Suprapubic skin (tissue), 4 donors: ENCODE measurements at regions not wholly inside any gene's neighbourhood (a gene's known extent, or its start where the extent isn't known, plus 50 kb on each side); places are given as distances from the start of the nearest gene placed in this dataset.

Experiments used
- DNase-seq, 2 donors: peaks; one replicate each; pipeline ENCODE4 v3.0.0-alpha.2; 2019; ENCODE audit warnings: low spot score in 2 of 2
- H3K27ac ChIP-seq: fragments of 200-600 bp; sonication (generic); one replicate; pipeline ENCODE4 v1.5.1; 2019
- H3K27me3 ChIP-seq: fragments of 200-600 bp; sonication (generic); one replicate; pipeline ENCODE4 v1.5.1; 2019
- H3K36me3 ChIP-seq: fragments of 200-600 bp; sonication (generic); one replicate; pipeline ENCODE4 v1.5.1; 2019
- H3K4me1 ChIP-seq: fragments of 200-600 bp; sonication (generic); one replicate; pipeline ENCODE4 v1.5.1; 2019
- H3K4me3 ChIP-seq: fragments of 200-600 bp; sonication (generic); one replicate; pipeline ENCODE4 v1.5.1; 2019; ENCODE audit warnings: mild to moderate bottlenecking
- H3K9me3 ChIP-seq: fragments of 200-600 bp; sonication (generic); one replicate; pipeline ENCODE4 v1.5.1; 2019
- CTCF ChIP-seq, 2 donors: fragments of 200-600 bp in 1 of 2; fragments of 450-650 bp in 1 of 2; sonication (generic) in 1 of 2; IDR thresholded peaks; one replicate each; pipeline ENCODE4 v1.5.1; 2016 to 2019; ENCODE audit warnings: antibody characterized with exemption in 2 of 2, mild to moderate bottlenecking in 1 of 2, moderate library complexity in 1 of 2
- EP300 ChIP-seq: sonication (generic); formaldehyde crosslinking; IDR thresholded peaks from one replicate; pipeline ENCODE4 v1.6.1; 2017; ENCODE audit warnings: antibody characterized with exemption
- POLR2A ChIP-seq, 2 donors: fragments of 450-650 bp; IDR thresholded peaks; one replicate each; pipeline ENCODE4 v1.6.1; 2017; ENCODE audit warnings: antibody characterized with exemption in 2 of 2, mild to moderate bottlenecking in 2 of 2, moderate library complexity in 2 of 2
- POLR2AphosphoS5 ChIP-seq, 3 donors: sonication (generic); formaldehyde crosslinking; IDR thresholded peaks; one replicate each; pipeline ENCODE4 v1.6.1; 2017; ENCODE audit warnings: antibody characterized with exemption in 3 of 3
- WGBS: methylation state at CpG from one replicate; pipeline ENCODE4 v1.1.5; 2018; 5-methylcytosine and 5-hydroxymethylcytosine counted together

GRCh38 chr4:80127870-80128419 lies 54.9 kb upstream of the ANTXR2 start:
- no peaks in the 10 kb centered on the region for H3K36me3 ChIP-seq
- no peak overlapping the region for H3K27ac ChIP-seq
- peaks cover 9% of the 10 kb centered on the region for H3K4me1 ChIP-seq
- DNase-seq: no peak
- no peaks in the 10 kb centered on the region for H3K9me3 ChIP-seq
- no peak overlapping the region for H3K4me3 ChIP-seq
- TF ChIP-seq EP300 (no peak), CTCF (IDR thresholded peaks at IDR 0.05) (no peak), POLR2AphosphoS5 (IDR thresholded peaks at IDR 0.05) (no peak), POLR2A (IDR thresholded peaks at IDR 0.05) (no peak)
- H3K27me3 ChIP-seq: no peaks in the 10 kb centered on the region
- 97% methylated on average over 3 of the region's 3 CpGs for WGBS

- no peak overlapping the region for H3K4me3 ChIP-seq
- WGBS: 95% methylated on average over 2 of the region's 2 CpGs
- H3K27ac ChIP-seq: no peak overlapping the region
- no peaks in the 10 kb centered on the region for H3K9me3 ChIP-seq
- H3K36me3 ChIP-seq: no peaks in the 10 kb centered on the region
- H3K4me1 ChIP-seq: peaks cover 9% of the 10 kb centered on the region
- no peak for DNase-seq
- no peaks in the 10 kb centered on the region for H3K27me3 ChIP-seq
- TF ChIP-seq CTCF (IDR thresholded peaks at IDR 0.05): no peak
- TF ChIP-seq EP300: no peak
- TF ChIP-seq POLR2A (IDR thresholded peaks at IDR 0.05): no peak
- no peak for TF ChIP-seq POLR2AphosphoS5 (IDR thresholded peaks at IDR 0.05)
Observed at GRCh38 chr4:80126435-80126834, 53.4 kb upstream of the ANTXR2 start.

- H3K27ac ChIP-seq: no peak overlapping the region
- TF ChIP-seq POLR2AphosphoS5 (IDR thresholded peaks at IDR 0.05) (no peak), EP300 (no peak), POLR2A (IDR thresholded peaks at IDR 0.05) (no peak), CTCF (IDR thresholded peaks at IDR 0.05) (peak in 1 of 2 donors; percentile 16)
- 73% methylated on average over 4 of the region's 4 CpGs for WGBS
- no peaks in the 10 kb centered on the region for H3K27me3 ChIP-seq
- no peak overlapping the region for H3K4me3 ChIP-seq
- DNase-seq: no peak
- H3K36me3 ChIP-seq: no peaks in the 10 kb centered on the region
- peaks cover 9% of the 10 kb centered on the region for H3K4me1 ChIP-seq
- H3K9me3 ChIP-seq: no peaks in the 10 kb centered on the region
Observed at GRCh38 chr4:80125252-80126177, 52.5 kb upstream of the ANTXR2 start.

- no peak overlapping the region for H3K27ac ChIP-seq
- DNase-seq: no peak
- no peaks in the 10 kb centered on the region for H3K36me3 ChIP-seq
- peaks cover 9% of the 10 kb centered on the region for H3K4me1 ChIP-seq
- no peaks in the 10 kb centered on the region for H3K9me3 ChIP-seq
- no peak for TF ChIP-seq CTCF (IDR thresholded peaks at IDR 0.05)
- no peak for TF ChIP-seq POLR2A (IDR thresholded peaks at IDR 0.05)
- TF ChIP-seq POLR2AphosphoS5 (IDR thresholded peaks at IDR 0.05): no peak
- TF ChIP-seq EP300: no peak
- no peaks in the 10 kb centered on the region for H3K27me3 ChIP-seq
- WGBS: 77% methylated on average over 1 of the region's 1 CpG
- H3K4me3 ChIP-seq: no peak overlapping the region
Observed at GRCh38 chr4:80124246-80125211, 51.5 kb upstream of the ANTXR2 start.
